HepG2 (cell line): ENCODE measurements at regions not wholly inside any gene's neighbourhood (a gene's known extent, or its start where the extent isn't known, plus 50 kb on each side); places are given as distances from the start of the nearest gene placed in this dataset.

Experiments
- ATAC-seq: fragments of 200-7000 bp; cut with Tn5 transposase; 3 replicates; pipeline ENCODE4 v1.9.1; 2020; ENCODE audit warnings: mild to moderate bottlenecking, moderate library complexity
- BruUV-seq: library from RNA; stranded (reverse); fragments of 400-500 nt; replicated peaks from 2 replicates; lab custom pipeline; 2021; lab: Mats Ljungman, UMichigan
- CTCF ChIA-PET: fragments of 300-600 bp; formaldehyde crosslinking; extraction: SDS; loops from one replicate; lab custom pipeline; 2021; ENCODE audit warnings: low total read pairs, inconsistent platforms, low intra/inter-chr PET ratio; lab: Yijun Ruan, JAX
- POLR2A ChIA-PET: fragments of 350-600 bp; sonication (Branson Sonifier 250); formaldehyde crosslinking; loops from one replicate; lab custom pipeline; 2020; ENCODE audit warnings: antibody characterized with exemption, inconsistent platforms; lab: Yijun Ruan, JAX
- DNase-seq: peaks from one replicate; pipeline ENCODE4 v3.0.0-alpha.2; 2015; ENCODE audit warnings: low spot score
- FAIRE-seq: peaks from 3 replicates; lab custom pipeline; 2011; peaks lifted over from hg19 to GRCh38; lab: Jason Lieb, UNC
- H2AFZ ChIP-seq: one replicate; pipeline ENCODE4 v1.6.1; 2011; ENCODE audit warnings: low read length, inconsistent platforms
- H3K27ac ChIP-seq: fragments of 300-600 bp; 3 replicates; pipeline ENCODE4 v1.8.0; 2011; ENCODE audit warnings: mixed run types, mild to moderate bottlenecking, mixed read lengths, low read length, inconsistent platforms; ENCODE audit not compliant: insufficient read depth; ENCODE audit errors: extremely low read length
- H3K27me3 ChIP-seq, 2 experiments: fragments of 200-600 bp in 1 of 2; 2 replicates in 1 of 2; 3 replicates in 1 of 2; pipeline versions ENCODE4 v1.6.0 to v1.8.0; 2011; ENCODE audit warnings: low read length in 2 of 2, mild to moderate bottlenecking in 2 of 2, moderate library complexity in 2 of 2, inconsistent platforms in 1 of 2; ENCODE audit not compliant: insufficient read depth in 2 of 2, control insufficient read depth in 1 of 2
- H3K36me3 ChIP-seq, 2 experiments: fragments of 200-600 bp in 1 of 2; replicated peaks in 1 of 2; 2 replicates in 1 of 2; 3 replicates in 1 of 2; pipeline versions ENCODE4 v1.5.1 to v1.8.0; 2011; ENCODE audit warnings: low read length in 2 of 2, inconsistent platforms in 1 of 2; ENCODE audit not compliant: insufficient read depth in 2 of 2, control insufficient read depth in 1 of 2
- H3K4me1 ChIP-seq: 2 replicates; pipeline ENCODE4 v1.5.1; 2012; ENCODE audit warnings: low read length, inconsistent platforms; ENCODE audit not compliant: insufficient read depth
- H3K4me2 ChIP-seq: 2 replicates; pipeline ENCODE4 v1.6.0; 2011; ENCODE audit warnings: low read depth, low read length, inconsistent platforms
- H3K4me3 ChIP-seq, 3 experiments: fragments of 200-600 bp in 1 of 3; sonication (generic), shearing (Covaris generic) in 1 of 3; replicated peaks in 1 of 3; 2 replicates each; pipeline ENCODE4 v1.5.1; 2011 to 2016; ENCODE audit warnings: low read length in 3 of 3, inconsistent platforms in 2 of 3, low read depth in 2 of 3, mild to moderate bottlenecking in 2 of 3, control low read depth in 1 of 3, mixed read lengths in 1 of 3; ENCODE audit not compliant: insufficient read depth in 1 of 3
- H3K79me2 ChIP-seq: one replicate; pipeline ENCODE4 v1.6.1; 2011; ENCODE audit warnings: low read length, inconsistent platforms; ENCODE audit not compliant: insufficient read depth
- H3K9ac ChIP-seq: 2 replicates; pipeline ENCODE4 v1.6.0; 2011; ENCODE audit warnings: mild to moderate bottlenecking, low read depth, low read length, inconsistent platforms; ENCODE audit not compliant: insufficient read depth
- H3K9me3 ChIP-seq: 2 replicates; pipeline ENCODE4 v1.5.1; 2012; ENCODE audit warnings: mild to moderate bottlenecking, low read length
- H4K20me1 ChIP-seq: 2 replicates; pipeline ENCODE4 v1.6.0; 2011; ENCODE audit warnings: inconsistent platforms, mild to moderate bottlenecking, low read length, moderate library complexity; ENCODE audit not compliant: insufficient read depth
- KDM3A ChIP-seq: IDR thresholded peaks from 2 replicates; pipeline ENCODE4 v1.6.1; 2018; ENCODE audit warnings: low read depth, missing compliant biosample characterization
- KLF16 ChIP-seq, 2 experiments: sonication (generic) in 1 of 2; formaldehyde crosslinking in 1 of 2; IDR thresholded peaks; 2 replicates each; pipeline versions ENCODE4 v1.6.1 to v1.8.0; 2016 to 2023; ENCODE audit warnings: missing genetic modification reagents in 2 of 2, missing compliant biosample characterization in 1 of 2
- KMT2A ChIP-seq: sonication (generic); formaldehyde crosslinking; IDR thresholded peaks from 2 replicates; pipeline ENCODE4 v1.4.0; 2020; ENCODE audit warnings: missing genetic modification reagents
- MED8 ChIP-seq: sonication (generic); formaldehyde crosslinking; IDR thresholded peaks from 2 replicates; pipeline ENCODE4 v1.8.1; 2023; ENCODE audit warnings: mild to moderate bottlenecking, missing genetic modification reagents; ENCODE audit not compliant: insufficient replicate concordance
- RXRB ChIP-seq: IDR thresholded peaks from 2 replicates; pipeline ENCODE4 v1.6.1; 2016; ENCODE audit warnings: borderline replicate concordance, missing genetic modification reagents, missing compliant biosample characterization
- SNAI1 ChIP-seq: sonication (generic); formaldehyde crosslinking; IDR thresholded peaks from 2 replicates; pipeline ENCODE4 v1.5.0; 2020; ENCODE audit warnings: mild to moderate bottlenecking, missing genetic modification reagents, borderline replicate concordance
- TEAD2 ChIP-seq: sonication (generic); formaldehyde crosslinking; IDR thresholded peaks from 2 replicates; pipeline ENCODE4 v1.9.0; 2021; ENCODE audit warnings: missing genetic modification reagents
- TFDP1 ChIP-seq: IDR thresholded peaks from 2 replicates; pipeline ENCODE4 v1.6.1; 2016; ENCODE audit warnings: missing compliant biosample characterization, missing genetic modification reagents, borderline replicate concordance
- ZFP91 ChIP-seq: sonication (generic); formaldehyde crosslinking; IDR thresholded peaks from 2 replicates; pipeline ENCODE4 v1.9.0; 2022; ENCODE audit warnings: missing genetic modification reagents, mild to moderate bottlenecking, borderline replicate concordance
- ZNF740 ChIP-seq: sonication (generic); formaldehyde crosslinking; IDR thresholded peaks from 2 replicates; pipeline ENCODE4 v1.4.0; 2020; ENCODE audit warnings: missing genetic modification reagents
- WGBS: methylation state at CpG from one replicate; pipeline ENCODE4 v1.1.6; 2017; ENCODE audit warnings: low lambda C conversion rate; 5-methylcytosine and 5-hydroxymethylcytosine counted together
- in situ Hi-C: cut with HindIII; loops from 2 replicates; pipeline ENCODE4 v1.10.0; 2017; ENCODE audit warnings: low pct_unique_long_range_greater_than_20kb; ENCODE audit not compliant: extremely low pct_ligation_motif_present
- intact Hi-C: fragments of 100-400 bp; cut with micrococcal nuclease; formaldehyde crosslinking; loops from one replicate; pipeline ENCODE4 v1.10.0; 2022; ENCODE audit not compliant: unreplicated experiment
- small RNA-seq, 3 experiments: library from RNA; depleted of rRNA; stranded (forward); fragments of <200 nt; gene quantifications; one replicate each; pipeline ENCODE3, GENCODE V24; 2012; ENCODE audit warnings: low read depth in 2 of 3, low replicate concordance in 1 of 3; ENCODE audit not compliant: insufficient read length in 3 of 3, insufficient read depth in 2 of 3

GRCh38 chr20:59547596-59547995, 56.7 kb upstream of the PHACTR3 start:
- WGBS, result 26% methylated on average over 8 of the region's 8 CpGs
- BruUV-seq, result no TSS peak
- Histone ChIP-seq H3K4me1 (no peaks in the 10 kb centered on the region), H3K4me3 (no peak overlapping the region), H3K36me3 (no peaks in the 10 kb centered on the region), H3K27ac (no peak overlapping the region), H3K4me2 (no peak overlapping the region), H3K9ac (no peak overlapping the region), H3K27me3 (peaks cover 0 to 7% of the 10 kb centered on the region in 2 experiments; a peak in 1 of 5 replicates), H3K79me2 (no peaks in the 10 kb centered on the region), H2AFZ (no peak overlapping the region), H4K20me1 (no peaks in the 10 kb centered on the region), H3K9me3 (no peaks in the 10 kb centered on the region)
- no peak for FAIRE-seq
- DNase-seq, result no peak
- ChIA-PET POLR2A (no interaction called here), CTCF (no interaction called here)
- intact Hi-C loops (no loop called here), in situ Hi-C loops (no loop called here)
- TF ChIP-seq TEAD2 (CRISPR knock-in tag) (no peak), KDM3A (CRISPR knock-in tag) (no peak), KMT2A (no peak), KLF16 (CRISPR knock-in tag; IDR thresholded peaks at IDR 0.05) (no peak), TFDP1 (CRISPR knock-in tag) (no peak), ZNF740 (no peak), SNAI1 (CRISPR knock-in tag) (no peak), MED8 (no peak), RXRB (no peak), ZFP91 (CRISPR knock-in tag) (no peak)
- no peak for ATAC-seq

Small RNAs in the stretch of these regions (small RNA-seq; reads per million reads assigned to genes)
- 0 reads per million in 3 experiments for gene PIEZO1P1
